HCT116 (cell line): ENCODE measurements at regions not wholly inside any gene's neighbourhood (a gene's known extent, or its start where the extent isn't known, plus 50 kb on each side); places are given as distances from the start of the nearest gene placed in this dataset.

Source experiments
- ATAC-seq: fragments of 200-7000 bp; cut with Tn5 transposase; 2 replicates; pipeline ENCODE4 v1.9.1; 2020; ENCODE audit warnings: mild to moderate bottlenecking, moderate library complexity
- BruUV-seq: library from RNA; stranded (reverse); fragments of 400-500 nt; replicated peaks from 2 replicates; lab custom pipeline; 2021; lab: Mats Ljungman, UMichigan
- CTCF ChIA-PET: fragments of 300-600 bp; sonication (Branson Sonifier 250); formaldehyde crosslinking; loops from one replicate; lab custom pipeline; 2021; ENCODE audit warnings: antibody characterized with exemption; lab: Charles Lee
- POLR2A ChIA-PET: fragments of 300-600, 350-600 bp; sonication (Branson Sonifier 250); formaldehyde crosslinking; loops from one replicate; lab custom pipeline; 2021; ENCODE audit warnings: antibody characterized with exemption; lab: Charles Lee
- RAD21 ChIA-PET, 2 experiments: fragments of 300-600 bp; sonication (Branson Sonifier 250); formaldehyde crosslinking; loops; one replicate each; lab custom pipeline; 2023; ENCODE audit warnings: low total read pairs in 2 of 2; ENCODE audit not compliant: uncharacterized antibody in 2 of 2, unreplicated experiment in 2 of 2, low non-redundant PET in 1 of 2; lab: Charles Lee
- DNase-seq: peaks from one replicate; pipeline ENCODE4 v3.0.0-alpha.2; 2010; ENCODE audit warnings: low read depth, low spot score
- H2AFZ ChIP-seq: fragments of 200-600 bp; shearing (Covaris generic), sonication (generic); 2 replicates; pipeline ENCODE4 v1.6.1; 2017; ENCODE audit warnings: low read depth, mixed run types, mixed read lengths, antibody characterized with exemption, low read length; ENCODE audit not compliant: poor library complexity, severe bottlenecking
- H3K27ac ChIP-seq: 2 replicates; pipeline ENCODE4 v1.5.1; 2012; ENCODE audit warnings: low read depth, low read length
- H3K27me3 ChIP-seq: fragments of 200-600 bp; sonication (generic); 2 replicates; pipeline ENCODE4 v1.6.1; 2016; ENCODE audit warnings: mixed run types, low read length, mixed read lengths; ENCODE audit not compliant: insufficient read depth
- H3K36me3 ChIP-seq, 2 experiments: fragments of 200-500 bp in 1 of 2; fragments of 200-600 bp in 1 of 2; sonication (Bioruptor generic) in 1 of 2; sonication (generic) in 1 of 2; 2 replicates each; pipeline versions ENCODE4 v1.5.1 to v1.6.1; 2014 to 2016; ENCODE audit warnings: low read length in 2 of 2, inconsistent platforms in 1 of 2, mixed read lengths in 1 of 2, mixed run types in 1 of 2; ENCODE audit not compliant: insufficient read depth in 2 of 2, control insufficient read depth in 1 of 2
- H3K4me1 ChIP-seq, 2 experiments: fragments of 200-600 bp in 1 of 2; sonication (generic) in 1 of 2; 2 replicates each; pipeline versions ENCODE4 v1.5.1 to v1.6.1; 2012 to 2017; ENCODE audit warnings: low read length in 2 of 2, inconsistent platforms in 1 of 2, mild to moderate bottlenecking in 1 of 2, mixed read lengths in 1 of 2, mixed run types in 1 of 2, moderate library complexity in 1 of 2; ENCODE audit not compliant: insufficient read depth in 2 of 2, control insufficient read depth in 1 of 2
- H3K4me2 ChIP-seq: fragments of 200-600 bp; sonication (generic); 2 replicates; pipeline ENCODE4 v1.6.1; 2017; ENCODE audit warnings: mixed run types, low read length, mixed read lengths
- H3K4me3 ChIP-seq, 2 experiments: fragments of 200-600 bp in 1 of 2; sonication (generic) in 1 of 2; replicated peaks in 1 of 2; 2 replicates each; pipeline ENCODE4 v1.5.1; 2011 to 2016; ENCODE audit warnings: low read length in 2 of 2, control low read depth in 1 of 2, low read depth in 1 of 2, mild to moderate bottlenecking in 1 of 2, mixed read lengths in 1 of 2, mixed run types in 1 of 2
- H3K79me2 ChIP-seq: fragments of 200-600 bp; sonication (generic); 2 replicates; pipeline ENCODE4 v1.6.1; 2017; ENCODE audit warnings: mild to moderate bottlenecking, mixed run types, low read length, moderate library complexity, mixed read lengths; ENCODE audit not compliant: insufficient read depth
- H3K9ac ChIP-seq: fragments of 200-600 bp; sonication (generic); 2 replicates; pipeline ENCODE4 v1.6.1; 2016; ENCODE audit warnings: low read length, mixed read lengths
- H3K9me2 ChIP-seq: fragments of 200-600 bp; sonication (generic), shearing (Covaris generic); 2 replicates; pipeline ENCODE4 v1.6.1; 2017; ENCODE audit warnings: mixed run types, mild to moderate bottlenecking, moderate library complexity; ENCODE audit not compliant: insufficient read depth
- H3K9me3 ChIP-seq, 2 experiments: fragments of 200-500 bp in 1 of 2; fragments of 200-600 bp in 1 of 2; sonication (Bioruptor generic) in 1 of 2; sonication (generic) in 1 of 2; 2 replicates each; pipeline ENCODE4 v1.6.1; 2014 to 2017; ENCODE audit warnings: low read length in 2 of 2, mixed read lengths in 2 of 2, inconsistent platforms in 1 of 2, low read depth in 1 of 2, mild to moderate bottlenecking in 1 of 2, mixed run types in 1 of 2, moderate library complexity in 1 of 2; ENCODE audit not compliant: control insufficient read depth in 1 of 2, insufficient read depth in 1 of 2
- H4K20me1 ChIP-seq: fragments of 200-600 bp; sonication (generic), shearing (Covaris generic); 2 replicates; pipeline ENCODE4 v1.6.1; 2017; ENCODE audit warnings: mixed run types, mild to moderate bottlenecking, moderate library complexity; ENCODE audit not compliant: insufficient read depth
- CBX3 ChIP-seq: IDR thresholded peaks from 2 replicates; pipeline ENCODE4 v1.6.1; 2012; ENCODE audit warnings: low read depth
- CEBPB ChIP-seq: IDR thresholded peaks from 2 replicates; pipeline ENCODE4 v1.6.1; 2012; ENCODE audit warnings: low read depth
- EGR1 ChIP-seq: IDR thresholded peaks from 2 replicates; pipeline ENCODE4 v1.6.1; 2012; ENCODE audit warnings: low read depth
- ELF1 ChIP-seq: IDR thresholded peaks from 2 replicates; pipeline ENCODE4 v1.6.1; 2012; ENCODE audit warnings: low read depth, borderline replicate concordance
- EZH2 ChIP-seq: fragments of 200-600 bp; sonication (generic); IDR thresholded peaks from 2 replicates; pipeline ENCODE4 v1.6.1; 2017; ENCODE audit warnings: antibody characterized with exemption, mixed run types
- FOSL1 ChIP-seq: IDR thresholded peaks from 2 replicates; pipeline ENCODE4 v1.6.1; 2012; ENCODE audit warnings: low read depth
- JUND ChIP-seq: IDR thresholded peaks from 2 replicates; pipeline ENCODE4 v1.6.1; 2012
- POLR2A ChIP-seq: IDR thresholded peaks from 2 replicates; pipeline ENCODE4 v1.7.0; 2011; ENCODE audit warnings: borderline replicate concordance; ENCODE audit not compliant: insufficient read depth, insufficient read length; ENCODE audit errors: extremely low read depth
- POLR2AphosphoS5 ChIP-seq: IDR thresholded peaks from 2 replicates; pipeline ENCODE4 v1.6.1; 2011; ENCODE audit warnings: mild to moderate bottlenecking, low read depth, low read length, moderate library complexity
- RAD21 ChIP-seq: IDR thresholded peaks from 2 replicates; pipeline ENCODE4 v1.6.1; 2012; ENCODE audit warnings: low read depth, mild to moderate bottlenecking
- SIN3A ChIP-seq: IDR thresholded peaks from 2 replicates; pipeline ENCODE4 v1.6.1; 2012; ENCODE audit warnings: low read depth
- SP1 ChIP-seq: IDR thresholded peaks from 2 replicates; pipeline ENCODE4 v1.6.1; 2012; ENCODE audit warnings: low read depth
- TCF7L2 ChIP-seq: IDR thresholded peaks from 2 replicates; pipeline ENCODE4 v1.7.0; 2011; ENCODE audit warnings: borderline replicate concordance, inconsistent platforms; ENCODE audit not compliant: insufficient read depth, insufficient read length; ENCODE audit errors: extremely low read depth
- YY1 ChIP-seq: IDR thresholded peaks from 2 replicates; pipeline ENCODE4 v1.6.1; 2011; ENCODE audit warnings: low read length, low read depth, moderate library complexity, mild to moderate bottlenecking; ENCODE audit not compliant: insufficient replicate concordance; ENCODE audit errors: extremely low read depth
- ZFX ChIP-seq: fragments of 450-650 bp; IDR thresholded peaks from 2 replicates; pipeline ENCODE4 v1.6.1; 2017
- intact Hi-C: fragments of 100-400 bp; cut with micrococcal nuclease; formaldehyde crosslinking; loops from 2 replicates; pipeline ENCODE4 v1.10.0; 2022
- TF ChIP-seq, protein P1 (sequence below): IDR thresholded peaks from 2 replicates; pipeline ENCODE4 v1.6.1; 2012; ENCODE audit warnings: low read depth
- TF ChIP-seq, protein P2 (sequence below), 3 experiments: fragments of 200-600 bp in 1 of 3; sonication (generic) in 1 of 3; IDR thresholded peaks in 2 of 3; conservative IDR thresholded peaks in 1 of 3; 2 replicates each; pipeline ENCODE4 v1.5.1; 2012 to 2017; ENCODE audit warnings: low read depth in 2 of 3, low read length in 2 of 3, antibody characterized with exemption in 1 of 3, borderline replicate concordance in 1 of 3, control low read depth in 1 of 3, mild to moderate bottlenecking in 1 of 3, mixed read lengths in 1 of 3, mixed run types in 1 of 3, moderate library complexity in 1 of 3; ENCODE audit not compliant: insufficient read depth in 1 of 3

DNA sequence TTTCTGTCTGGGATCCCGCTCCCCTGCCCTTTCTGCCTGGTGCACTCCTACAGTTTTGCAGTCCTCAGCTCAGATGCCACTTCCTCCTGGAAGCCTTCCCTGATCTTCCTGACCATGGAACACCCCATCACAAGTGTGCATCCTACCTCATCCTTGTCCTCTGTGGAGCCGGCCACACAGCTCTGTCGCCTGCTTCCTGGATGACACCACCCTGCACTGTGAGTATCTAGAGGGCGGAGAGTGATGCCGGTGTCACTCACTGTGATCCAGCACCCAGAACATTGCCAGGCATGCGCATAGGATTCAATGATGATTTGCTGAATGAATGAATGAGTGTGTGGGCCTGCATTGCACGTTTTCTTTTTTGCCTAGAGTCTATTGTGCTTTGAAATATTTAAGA is 529.9 kb downstream of the TCERG1L start:
- Histone ChIP-seq H3K9ac (no peak overlapping the region), H4K20me1 (no peaks in the 10 kb centered on the region)
- no peak for TF ChIP-seq ZFX
- TF ChIP-seq TCF7L2: no peak
- TF ChIP-seq, protein P1, sequence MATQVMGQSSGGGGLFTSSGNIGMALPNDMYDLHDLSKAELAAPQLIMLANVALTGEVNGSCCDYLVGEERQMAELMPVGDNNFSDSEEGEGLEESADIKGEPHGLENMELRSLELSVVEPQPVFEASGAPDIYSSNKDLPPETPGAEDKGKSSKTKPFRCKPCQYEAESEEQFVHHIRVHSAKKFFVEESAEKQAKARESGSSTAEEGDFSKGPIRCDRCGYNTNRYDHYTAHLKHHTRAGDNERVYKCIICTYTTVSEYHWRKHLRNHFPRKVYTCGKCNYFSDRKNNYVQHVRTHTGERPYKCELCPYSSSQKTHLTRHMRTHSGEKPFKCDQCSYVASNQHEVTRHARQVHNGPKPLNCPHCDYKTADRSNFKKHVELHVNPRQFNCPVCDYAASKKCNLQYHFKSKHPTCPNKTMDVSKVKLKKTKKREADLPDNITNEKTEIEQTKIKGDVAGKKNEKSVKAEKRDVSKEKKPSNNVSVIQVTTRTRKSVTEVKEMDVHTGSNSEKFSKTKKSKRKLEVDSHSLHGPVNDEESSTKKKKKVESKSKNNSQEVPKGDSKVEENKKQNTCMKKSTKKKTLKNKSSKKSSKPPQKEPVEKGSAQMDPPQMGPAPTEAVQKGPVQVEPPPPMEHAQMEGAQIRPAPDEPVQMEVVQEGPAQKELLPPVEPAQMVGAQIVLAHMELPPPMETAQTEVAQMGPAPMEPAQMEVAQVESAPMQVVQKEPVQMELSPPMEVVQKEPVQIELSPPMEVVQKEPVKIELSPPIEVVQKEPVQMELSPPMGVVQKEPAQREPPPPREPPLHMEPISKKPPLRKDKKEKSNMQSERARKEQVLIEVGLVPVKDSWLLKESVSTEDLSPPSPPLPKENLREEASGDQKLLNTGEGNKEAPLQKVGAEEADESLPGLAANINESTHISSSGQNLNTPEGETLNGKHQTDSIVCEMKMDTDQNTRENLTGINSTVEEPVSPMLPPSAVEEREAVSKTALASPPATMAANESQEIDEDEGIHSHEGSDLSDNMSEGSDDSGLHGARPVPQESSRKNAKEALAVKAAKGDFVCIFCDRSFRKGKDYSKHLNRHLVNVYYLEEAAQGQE: no peak
- TF ChIP-seq FOSL1: no peak
- TF ChIP-seq, protein P2, sequence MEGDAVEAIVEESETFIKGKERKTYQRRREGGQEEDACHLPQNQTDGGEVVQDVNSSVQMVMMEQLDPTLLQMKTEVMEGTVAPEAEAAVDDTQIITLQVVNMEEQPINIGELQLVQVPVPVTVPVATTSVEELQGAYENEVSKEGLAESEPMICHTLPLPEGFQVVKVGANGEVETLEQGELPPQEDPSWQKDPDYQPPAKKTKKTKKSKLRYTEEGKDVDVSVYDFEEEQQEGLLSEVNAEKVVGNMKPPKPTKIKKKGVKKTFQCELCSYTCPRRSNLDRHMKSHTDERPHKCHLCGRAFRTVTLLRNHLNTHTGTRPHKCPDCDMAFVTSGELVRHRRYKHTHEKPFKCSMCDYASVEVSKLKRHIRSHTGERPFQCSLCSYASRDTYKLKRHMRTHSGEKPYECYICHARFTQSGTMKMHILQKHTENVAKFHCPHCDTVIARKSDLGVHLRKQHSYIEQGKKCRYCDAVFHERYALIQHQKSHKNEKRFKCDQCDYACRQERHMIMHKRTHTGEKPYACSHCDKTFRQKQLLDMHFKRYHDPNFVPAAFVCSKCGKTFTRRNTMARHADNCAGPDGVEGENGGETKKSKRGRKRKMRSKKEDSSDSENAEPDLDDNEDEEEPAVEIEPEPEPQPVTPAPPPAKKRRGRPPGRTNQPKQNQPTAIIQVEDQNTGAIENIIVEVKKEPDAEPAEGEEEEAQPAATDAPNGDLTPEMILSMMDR (IDR thresholded peaks at IDR 0.05 in 2 of 3, conservative IDR thresholded peaks at IDR 0.05 in 1 of 3; ENCODE audit: borderline replicate concordance in 1 of 3, insufficient read depth in 1 of 3, low read depth in 2 of 3, low read length in 2 of 3): no peak
- no peak for TF ChIP-seq POLR2AphosphoS5
- TF ChIP-seq EZH2: no peak
- TF ChIP-seq POLR2A: no peak
- TF ChIP-seq YY1: no peak
- no peak for TF ChIP-seq CEBPB
- no peak for TF ChIP-seq ELF1
- no peak for TF ChIP-seq RAD21
- no peak for TF ChIP-seq EGR1
- no peak for TF ChIP-seq SIN3A
- no peak for TF ChIP-seq JUND
- TF ChIP-seq CBX3: no peak
- TF ChIP-seq SP1: no peak
- TF ChIP-seq, all 23 proteins: peak for 0
- BruUV-seq: no TSS peak
- intact Hi-C loops: no loop called here
- ATAC-seq (no peak), DNase-seq (no peak)
- H3K27ac ChIP-seq: no peak overlapping the region
- no peak overlapping the region for H3K4me3 ChIP-seq
- no peaks in the 10 kb centered on the region for H3K36me3 ChIP-seq
- no peaks in the 10 kb centered on the region for H3K27me3 ChIP-seq
- ChIA-PET RAD21 (no interaction called here), POLR2A (no interaction called here), CTCF (no interaction called here)
- no peak overlapping the region for H3K4me2 ChIP-seq
- H3K4me1 ChIP-seq: no peaks in the 10 kb centered on the region
- no peaks in the 10 kb centered on the region for H3K79me2 ChIP-seq
- H3K9me3 ChIP-seq: no peaks in the 10 kb centered on the region
- no peaks in the 10 kb centered on the region for H3K9me2 ChIP-seq
- no peak overlapping the region for H2AFZ ChIP-seq
